ENCODE measurements at regions not wholly inside any gene's neighbourhood (a gene's known extent, or its start where the extent isn't known, plus 50 kb on each side); places are given as distances from the start of the nearest gene placed in this dataset.

GRCh38 chr14:62053188-62053587 lies 291.0 kb downstream of the SNAPC1 start:
- no peaks in the 10 kb centered on the region for H3K27me3 ChIP-seq (ENCODE audit: insufficient read depth, low read depth, severe bottlenecking)
- peaks cover 4% of the 10 kb centered on the region for H3K9me3 ChIP-seq (ENCODE audit: severe bottlenecking)
- no peaks in the 10 kb centered on the region for H3K36me3 ChIP-seq
- H3K27ac ChIP-seq, result no peak overlapping the region
- no peak for DNase-seq
- TF ChIP-seq CTCF (IDR thresholded peaks at IDR 0.05; ENCODE audit: low read depth, low read length), result no peak
- no peak overlapping the region for H3K4me3 ChIP-seq (ENCODE audit: low read depth, low read length)

GRCh38 chr14:62056789-62057188 lies 294.6 kb downstream of the SNAPC1 start:
- TF ChIP-seq CTCF (IDR thresholded peaks at IDR 0.05; ENCODE audit: low read depth, low read length), result no peak
- Histone ChIP-seq H3K36me3 (no peaks in the 10 kb centered on the region), H3K27ac (no peak overlapping the region), H3K4me3 (ENCODE audit: low read depth, low read length) (no peak overlapping the region), H3K27me3 (ENCODE audit: insufficient read depth, low read depth, severe bottlenecking) (no peaks in the 10 kb centered on the region), H3K9me3 (ENCODE audit: severe bottlenecking) (no peaks in the 10 kb centered on the region)
- DNase-seq, result no peak

- H3K27ac ChIP-seq, result no peak overlapping the region
- no peak for DNase-seq
- H3K9me3 ChIP-seq (ENCODE audit: severe bottlenecking), result no peaks in the 10 kb centered on the region
- H3K36me3 ChIP-seq, result no peaks in the 10 kb centered on the region
- no peak overlapping the region for H3K4me3 ChIP-seq (ENCODE audit: low read depth, low read length)
- H3K27me3 ChIP-seq (ENCODE audit: insufficient read depth, low read depth, severe bottlenecking), result no peaks in the 10 kb centered on the region
- TF ChIP-seq CTCF (IDR thresholded peaks at IDR 0.05; ENCODE audit: low read depth, low read length), result no peak
Measured at GRCh38 chr14:62062645-62063044, 300.4 kb downstream of the SNAPC1 start.

- Histone ChIP-seq H3K4me3 (ENCODE audit: low read depth, low read length) (no peak overlapping the region), H3K36me3 (no peaks in the 10 kb centered on the region), H3K9me3 (ENCODE audit: severe bottlenecking) (no peaks in the 10 kb centered on the region), H3K27me3 (ENCODE audit: insufficient read depth, low read depth, severe bottlenecking) (no peaks in the 10 kb centered on the region), H3K27ac (no peak overlapping the region)
- no peak for DNase-seq
- no peak for TF ChIP-seq CTCF (IDR thresholded peaks at IDR 0.05; ENCODE audit: low read depth, low read length)
Measured at GRCh38 chr14:62064751-62065323, 302.6 kb downstream of the SNAPC1 start.

GRCh38 chr14:62066304-62066703 lies 304.1 kb downstream of the SNAPC1 start:
- DNase-seq, result no peak
- no peak overlapping the region for H3K27ac ChIP-seq
- H3K9me3 ChIP-seq (ENCODE audit: severe bottlenecking), result no peaks in the 10 kb centered on the region
- TF ChIP-seq CTCF (IDR thresholded peaks at IDR 0.05; ENCODE audit: low read depth, low read length), result no peak
- no peaks in the 10 kb centered on the region for H3K36me3 ChIP-seq
- no peaks in the 10 kb centered on the region for H3K27me3 ChIP-seq (ENCODE audit: insufficient read depth, low read depth, severe bottlenecking)
- no peak overlapping the region for H3K4me3 ChIP-seq (ENCODE audit: low read depth, low read length)

GRCh38 chr14:62071039-62071438 lies 308.8 kb downstream of the SNAPC1 start:
- no peaks in the 10 kb centered on the region for H3K27me3 ChIP-seq (ENCODE audit: insufficient read depth, low read depth, severe bottlenecking)
- no peaks in the 10 kb centered on the region for H3K9me3 ChIP-seq (ENCODE audit: severe bottlenecking)
- H3K4me3 ChIP-seq (ENCODE audit: low read depth, low read length), result no peak overlapping the region
- no peak for DNase-seq
- TF ChIP-seq CTCF (IDR thresholded peaks at IDR 0.05; ENCODE audit: low read depth, low read length), result no peak
- no peak overlapping the region for H3K27ac ChIP-seq
- H3K36me3 ChIP-seq, result no peaks in the 10 kb centered on the region
